Posterior cingulate gyrus (tissue), 11 donors: ENCODE measurements at regions not wholly inside any gene's neighbourhood (a gene's known extent, or its start where the extent isn't known, plus 50 kb on each side); places are given as distances from the start of the nearest gene placed in this dataset.

Experiments used
- DNase-seq, 10 donors: peaks; one replicate each; pipeline versions ENCODE4 v3.0.0 to v3.0.0-alpha.2; 2020 to 2021; ENCODE audit warnings: mixed read lengths in 3 of 10
- intact Hi-C: fragments of 100-400 bp; cut with DNase I; formaldehyde crosslinking; loops from one replicate; pipeline ENCODE4 v1.15.1; 2023

GRCh38 chr10:130453721-130454542, 317.7 kb downstream of the GLRX3 start:
- intact Hi-C loops: no loop called here
- no peak for DNase-seq

GRCh38 chr10:130454543-130455000, 318.4 kb downstream of the GLRX3 start:
- intact Hi-C loops: no loop called here
- no peak for DNase-seq

- DNase-seq: no peak
- intact Hi-C loops: no loop called here
These were observed 319.0 kb downstream of the GLRX3 start for GRCh38 chr10:130455111-130455695.

GRCh38 chr10:130455791-130456190, 319.6 kb downstream of the GLRX3 start:
- DNase-seq: no peak
- intact Hi-C loops: no loop called here

- intact Hi-C loops: no loop called here
- no peak for DNase-seq
These were observed 320.4 kb downstream of the GLRX3 start for GRCh38 chr10:130456616-130457015.

GRCh38 chr10:130458509-130458908, 322.3 kb downstream of the GLRX3 start:
- no peak for DNase-seq
- intact Hi-C loops: no loop called here

- intact Hi-C loops: no loop called here
These were observed 322.8 kb downstream of the GLRX3 start for GRCh38 chr10:130459011-130459410.

GRCh38 chr10:130459851-130460490, 323.8 kb downstream of the GLRX3 start:
- intact Hi-C loops: no loop called here
- DNase-seq: no peak

More at GRCh38 chr10:130459011-130459410, 322.8 kb downstream of the GLRX3 start:
- no peak for DNase-seq

GRCh38 chr10:130461631-130462030, 325.4 kb downstream of the GLRX3 start:
- no peak for DNase-seq
- intact Hi-C loops: no loop called here

- no peak for DNase-seq
- intact Hi-C loops: no loop called here
These were observed 327.1 kb downstream of the GLRX3 start for GRCh38 chr10:130463104-130463875.

GRCh38 chr10:130463876-130464364, 327.7 kb downstream of the GLRX3 start:
- no peak for DNase-seq
- intact Hi-C loops: no loop called here

- intact Hi-C loops: no loop called here
- DNase-seq: no peak
These were observed 328.2 kb downstream of the GLRX3 start for GRCh38 chr10:130464426-130464825.

GRCh38 chr10:130466271-130466997, 330.2 kb downstream of the GLRX3 start:
- intact Hi-C loops: no loop called here
- DNase-seq: no peak

GRCh38 chr10:130470286-130470685, 334.1 kb downstream of the GLRX3 start:
- no peak for DNase-seq
- intact Hi-C loops: no loop called here

- intact Hi-C loops: no loop called here
- no peak for DNase-seq
These were observed 334.8 kb downstream of the GLRX3 start for GRCh38 chr10:130470973-130471372.

- DNase-seq: peak in 1 of 10 donors; percentile 27
- intact Hi-C loops: no loop called here
These were observed 335.3 kb downstream of the GLRX3 start for GRCh38 chr10:130471486-130471885.

GRCh38 chr10:130472236-130472635, 336.0 kb downstream of the GLRX3 start:
- no peak for DNase-seq
- intact Hi-C loops: no loop called here

GRCh38 chr10:130474591-130474990, 338.4 kb downstream of the GLRX3 start:
- DNase-seq: no peak
- intact Hi-C loops: no loop called here

GRCh38 chr10:130477360-130477759, 341.2 kb downstream of the GLRX3 start:
- peak in 1 of 10 donors; percentile 45 for DNase-seq
- intact Hi-C loops: no loop called here

GRCh38 chr10:130479146-130479545, 343.0 kb downstream of the GLRX3 start:
- intact Hi-C loops: no loop called here
- DNase-seq: no peak
